Pancreas (tissue), 10 donors: ENCODE measurements at regions not wholly inside any gene's neighbourhood (a gene's known extent, or its start where the extent isn't known, plus 50 kb on each side); places are given as distances from the start of the nearest gene placed in this dataset.

Experiments used
- ATAC-seq, 4 donors: fragments of 200-7000 bp; cut with Tn5 transposase; one replicate each; pipeline versions ENCODE4 v1.8.0 to v1.9.1; 2020; ENCODE audit warnings: mild to moderate bottlenecking in 4 of 4, moderate library complexity in 4 of 4
- DNase-seq, 6 donors: peaks; one replicate each; pipeline ENCODE4 v3.0.0-alpha.2; 2020
- FAIRE-seq: peaks from 2 replicates; lab custom pipeline; 2012; peaks lifted over from hg19 to GRCh38; lab: Jason Lieb, UNC
- H3K27ac ChIP-seq, 4 donors: fragments of 200-600 bp; sonication (generic); 1 replicate in 3 of 4; 2 replicates in 1 of 4; pipeline versions ENCODE4 v1.5.0 to v1.8.0; 2020
- H3K27me3 ChIP-seq, 4 donors: fragments of 200-600 bp; one replicate each; pipeline ENCODE4 v1.8.0; 2021
- H3K36me3 ChIP-seq, 3 donors: fragments of 200-600 bp; sonication (generic) in 1 of 3; one replicate each; pipeline versions ENCODE4 v1.5.0 to v1.8.0; 2020 to 2021
- H3K4me1 ChIP-seq, 3 donors: fragments of 200-600 bp; one replicate each; pipeline ENCODE4 v1.8.0; 2021
- H3K4me3 ChIP-seq, 4 donors: fragments of 200-600 bp; sonication (generic) in 2 of 4; one replicate each; pipeline versions ENCODE4 v1.5.0 to v1.8.0; 2020 to 2021
- H3K9me3 ChIP-seq, 4 donors: fragments of 200-600 bp; one replicate each; pipeline ENCODE4 v1.8.0; 2021
- CTCF ChIP-seq, 4 donors: fragments of 200-600 bp; sonication (generic) in 3 of 4; IDR thresholded peaks; one replicate each; pipeline versions ENCODE4 v1.5.0 to v1.8.0; 2021; ENCODE audit warnings: antibody characterized with exemption in 4 of 4
- WGBS, 2 donors: extraction: QIAGEN DNeasy Blood & Tissue Kit; methylation state at CpG; one replicate each; pipeline ENCODE4 v1.1.7; 2013; 5-methylcytosine and 5-hydroxymethylcytosine counted together
- intact Hi-C, 3 donors: fragments of 100-400 bp; cut with DNase I; formaldehyde crosslinking; loops; one replicate each; pipeline versions ENCODE4 v1.11.1 to v1.14.2; 2022
- donor health status: healthy with polysubstance abuse.
- donor health status: DM: no; HTN: no; CAD: no; lungs with moderate emphysema.
- donor health status: DM: no; HTN: no; CAD: no.
- donor health status: control.
- donor health status: control.
- donor health status: Bipolar disorder and iron deficiency.
- donor health status: DM: yes; HTN: yes; CAD: no.
- donor health status: DM: no; HTN: no; CAD: no.
- donor health status: DM: no; HTN: no; CAD: no.
- donor health status: DM: yes; HTN: yes; CAD: no.

GRCh38 chr17:5718726-5719125, 134.4 kb upstream of the NLRP1 start:
- 49 to 71% methylated on average over 4 of the region's 4 CpGs for WGBS, 2 donors
- DNase-seq (no peak), FAIRE-seq (no peak), ATAC-seq (no peak)
- intact Hi-C loops: no loop called here
- Histone ChIP-seq H3K4me3 (no peak overlapping the region), H3K9me3 (no peaks in the 10 kb centered on the region), H3K36me3 (no peaks in the 10 kb centered on the region), H3K4me1 (no peaks in the 10 kb centered on the region), H3K27me3 (no peaks in the 10 kb centered on the region), H3K27ac (no peak overlapping the region)
- no peak for TF ChIP-seq CTCF (IDR thresholded peaks at IDR 0.05)

- Histone ChIP-seq H3K4me3 (no peak overlapping the region), H3K27me3 (peaks cover 0 to under 1% (median 0%) of the 10 kb centered on the region in 4 donors), H3K27ac (no peak overlapping the region), H3K36me3 (no peaks in the 10 kb centered on the region), H3K4me1 (no peaks in the 10 kb centered on the region), H3K9me3 (no peaks in the 10 kb centered on the region)
- no peak for DNase-seq
- FAIRE-seq: no peak
- 66 to 76% methylated on average over 4 of the region's 4 CpGs for WGBS, 2 donors
- intact Hi-C loops: no loop called here
- TF ChIP-seq CTCF (IDR thresholded peaks at IDR 0.05): no peak
- ATAC-seq: no peak
These were observed 135.7 kb upstream of the NLRP1 start for GRCh38 chr17:5719976-5720375.

- Histone ChIP-seq H3K4me3 (no peak overlapping the region), H3K27me3 (no peaks in the 10 kb centered on the region), H3K36me3 (no peaks in the 10 kb centered on the region), H3K4me1 (no peaks in the 10 kb centered on the region), H3K9me3 (no peaks in the 10 kb centered on the region), H3K27ac (no peak overlapping the region)
- WGBS, 2 donors: 53 to 56% methylated on average over 6 of the region's 6 CpGs
- no peak for FAIRE-seq
- no peak for DNase-seq
- TF ChIP-seq CTCF (IDR thresholded peaks at IDR 0.05): no peak
- ATAC-seq: no peak
- intact Hi-C loops: no loop called here
These were observed 146.1 kb upstream of the NLRP1 start for GRCh38 chr17:5730373-5730772.

- no peak overlapping the region for H3K4me3 ChIP-seq
- ATAC-seq: no peak
- WGBS, 2 donors: 15 to 21% methylated on average over 1 of the region's 1 CpG
- no peak overlapping the region for H3K27ac ChIP-seq
- FAIRE-seq: no peak
- no peaks in the 10 kb centered on the region for H3K9me3 ChIP-seq
- no peaks in the 10 kb centered on the region for H3K36me3 ChIP-seq
- no peak for DNase-seq
- H3K4me1 ChIP-seq: no peaks in the 10 kb centered on the region
- no peak for TF ChIP-seq CTCF (IDR thresholded peaks at IDR 0.05)
- peaks cover 0 to 4% (median 2%) of the 10 kb centered on the region in 4 donors for H3K27me3 ChIP-seq
- intact Hi-C loops: no loop called here
These were observed 156.6 kb upstream of the NLRP1 start for GRCh38 chr17:5740937-5741336.

- ATAC-seq: no peak
- H3K36me3 ChIP-seq: no peaks in the 10 kb centered on the region
These were observed 157.5 kb upstream of the NLRP1 start for GRCh38 chr17:5741810-5742209.

More at GRCh38 chr17:5741810-5742209, 157.5 kb upstream of the NLRP1 start:
- no peak overlapping the region for H3K4me3 ChIP-seq
- DNase-seq (no peak), FAIRE-seq (no peak)
- H3K9me3 ChIP-seq: no peaks in the 10 kb centered on the region
- H3K27ac ChIP-seq: no peak overlapping the region
- no peaks in the 10 kb centered on the region for H3K4me1 ChIP-seq
- peaks cover 0 to 4% (median 2%) of the 10 kb centered on the region in 4 donors for H3K27me3 ChIP-seq
- TF ChIP-seq CTCF (IDR thresholded peaks at IDR 0.05): no peak
- 67 to 78% methylated on average over 8 of the region's 8 CpGs for WGBS, 2 donors
- intact Hi-C loops: no loop called here
